ENCODE measurements at regions not wholly inside any gene's neighbourhood (a gene's known extent, or its start where the extent isn't known, plus 50 kb on each side); places are given as distances from the start of the nearest gene placed in this dataset.

GRCh38 chr1:38375035-38375434 is 328.4 kb upstream of the POU3F1 start:
- DNase-seq = no peak

GRCh38 chr1:38371505-38371844 is 324.9 kb upstream of the POU3F1 start:
- DNase-seq = no peak

GRCh38 chr1:38370716-38371504 is 324.3 kb upstream of the POU3F1 start:
- no peak for DNase-seq

- no peak for DNase-seq
Observed at GRCh38 chr1:38365242-38365641, 318.6 kb upstream of the POU3F1 start.

- no peak for DNase-seq
Observed at GRCh38 chr1:38361566-38361965, 315.0 kb upstream of the POU3F1 start.

GRCh38 chr1:38360807-38361206 is 314.2 kb upstream of the POU3F1 start:
- DNase-seq = no peak

- no peak for DNase-seq
Observed at GRCh38 chr1:38353956-38354355, 307.4 kb upstream of the POU3F1 start.

- no peak for DNase-seq
Observed at GRCh38 chr1:38352869-38353268, 306.3 kb upstream of the POU3F1 start.

- no peak for DNase-seq
Observed at GRCh38 chr1:38347446-38348175, 301.0 kb upstream of the POU3F1 start.

GRCh38 chr1:38344716-38345115 is 298.1 kb upstream of the POU3F1 start:
- no peak for DNase-seq

GRCh38 chr1:38341694-38342093 is 295.1 kb upstream of the POU3F1 start:
- no peak for DNase-seq

- DNase-seq = no peak
Observed at GRCh38 chr1:38340409-38340808, 293.8 kb upstream of the POU3F1 start.

GRCh38 chr1:38337711-38338110 is 291.1 kb upstream of the POU3F1 start:
- no peak for DNase-seq

GRCh38 chr1:38336961-38337360 is 290.4 kb upstream of the POU3F1 start:
- DNase-seq = no peak

- no peak for DNase-seq
Observed at GRCh38 chr1:38336301-38336923, 289.8 kb upstream of the POU3F1 start.

GRCh38 chr1:38334930-38335592 is 288.5 kb upstream of the POU3F1 start:
- no peak for DNase-seq

GRCh38 chr1:38332649-38333310 is 286.2 kb upstream of the POU3F1 start:
- DNase-seq = no peak

GRCh38 chr1:38331496-38332210 is 285.1 kb upstream of the POU3F1 start:
- DNase-seq = no peak

- no peak for DNase-seq
Observed at GRCh38 chr1:38330799-38331198, 284.2 kb upstream of the POU3F1 start.

- DNase-seq = no peak
Observed at GRCh38 chr1:38329644-38330043, 283.1 kb upstream of the POU3F1 start.

GRCh38 chr1:38328278-38329035 is 281.9 kb upstream of the POU3F1 start:
- no peak for DNase-seq

All from DMS153 (cell line).